NCI-H128 (cell line): ENCODE measurements at regions not wholly inside any gene's neighbourhood (a gene's known extent, or its start where the extent isn't known, plus 50 kb on each side); places are given as distances from the start of the nearest gene placed in this dataset.
"Not testable (repeated sequence)": the region's sequence is repeated elsewhere in the genome, so short reads cannot be mapped to it uniquely, and the experiment has no call there.

Experiments
- DNase-seq: peaks from one replicate; lab custom pipeline; 2025; ENCODE audit not compliant: unreplicated experiment; lab: John Stamatoyannopoulos, UW

GRCh38 chr3:4897765-4898453, 81.3 kb upstream of the BHLHE40 start:
- DNase-seq = no peak

- DNase-seq = no peak
Measured at GRCh38 chr3:4898454-4899313, 80.6 kb upstream of the BHLHE40 start.

DNA sequence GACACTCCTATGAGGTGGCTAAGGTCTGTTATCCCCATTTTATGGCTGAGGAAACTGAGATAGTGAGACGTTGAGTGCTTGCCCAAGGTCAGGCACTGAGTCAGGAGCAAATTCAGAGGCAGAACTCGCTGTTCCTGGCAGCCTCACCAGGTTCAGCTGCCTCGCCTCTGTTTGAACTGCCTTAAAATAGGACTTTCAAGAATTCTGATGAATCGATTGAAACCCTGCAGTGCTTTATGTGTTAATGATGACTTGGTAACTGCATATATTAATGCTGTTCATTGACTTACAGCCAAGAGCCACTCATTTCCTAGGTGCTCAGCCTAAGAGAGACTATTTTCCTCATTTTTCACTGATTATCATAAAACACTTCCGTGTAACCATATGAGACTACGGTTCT, 79.5 kb upstream of the BHLHE40 start:
- no peak for DNase-seq

- DNase-seq = no peak
Measured at GRCh38 chr3:4900298-4900697, 78.9 kb upstream of the BHLHE40 start.

DNA sequence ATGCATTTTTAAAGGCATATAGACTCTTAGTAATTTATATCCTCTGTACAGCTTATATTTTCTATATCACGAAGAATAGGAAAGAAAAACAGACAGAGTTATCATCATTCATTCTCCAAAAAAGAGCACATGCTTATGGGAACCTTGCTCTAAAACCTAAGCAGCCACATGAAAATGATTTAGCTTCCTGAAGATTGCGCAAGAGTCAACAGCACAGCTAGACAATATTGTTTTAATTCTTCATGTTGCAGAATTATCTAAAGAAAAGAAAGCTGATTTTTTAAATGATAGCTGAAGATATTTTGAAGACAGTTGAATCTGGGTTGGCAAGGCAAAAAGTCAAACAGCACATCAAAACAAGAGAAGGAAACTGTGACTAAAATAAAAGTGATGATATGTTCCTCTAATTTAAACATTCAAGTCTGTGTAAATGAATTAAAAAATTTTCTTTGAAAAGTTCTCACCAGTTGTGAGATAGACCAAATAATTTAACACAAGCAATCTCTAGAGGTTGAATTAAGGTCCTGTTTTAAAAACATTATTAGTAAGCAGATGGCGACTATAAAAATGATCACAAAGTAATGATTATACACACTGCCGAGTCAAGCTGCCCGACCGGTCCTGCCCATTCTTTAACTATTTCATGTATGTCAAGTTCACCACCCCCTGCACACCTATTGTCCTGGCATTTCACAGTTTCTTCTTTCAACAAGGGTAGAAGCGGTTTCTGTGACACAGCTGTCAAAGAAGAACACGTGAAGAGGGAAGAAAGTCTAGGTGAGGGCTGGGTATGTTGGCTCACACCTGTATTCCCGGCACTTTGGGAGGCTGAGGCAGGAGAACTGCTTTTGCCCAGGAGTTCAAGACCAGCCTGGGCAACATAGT, 74.2 kb upstream of the BHLHE40 start:
- no peak for DNase-seq

- DNase-seq = peak; percentile 4
Measured at GRCh38 chr3:4906107-4906621, 73.1 kb upstream of the BHLHE40 start.

- no peak for DNase-seq
Measured at GRCh38 chr3:4907050-4907449, 72.2 kb upstream of the BHLHE40 start.

GRCh38 chr3:4907643-4908432, 71.4 kb upstream of the BHLHE40 start:
- no peak for DNase-seq

- DNase-seq = no peak
Measured at GRCh38 chr3:4908433-4909156, 70.6 kb upstream of the BHLHE40 start.

DNA sequence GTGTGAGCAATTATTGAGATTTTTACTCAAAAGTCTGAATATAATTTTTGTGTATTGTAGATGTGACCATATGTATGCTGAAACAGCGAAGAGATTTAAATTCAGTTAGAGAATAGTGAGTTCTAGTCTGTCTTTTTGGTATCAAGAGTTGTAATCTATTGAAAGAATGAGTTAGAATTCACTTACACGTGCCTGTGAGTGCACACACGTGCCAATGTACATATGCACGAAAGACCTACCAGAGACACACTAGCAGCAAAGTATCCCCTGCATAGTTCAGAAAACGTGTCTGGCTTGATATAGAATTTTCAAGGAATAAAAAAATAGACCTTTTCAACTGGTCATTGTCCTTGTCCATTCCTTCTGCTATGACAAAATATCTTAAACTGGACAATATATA, 64.8 kb upstream of the BHLHE40 start:
- no peak for DNase-seq

DNA sequence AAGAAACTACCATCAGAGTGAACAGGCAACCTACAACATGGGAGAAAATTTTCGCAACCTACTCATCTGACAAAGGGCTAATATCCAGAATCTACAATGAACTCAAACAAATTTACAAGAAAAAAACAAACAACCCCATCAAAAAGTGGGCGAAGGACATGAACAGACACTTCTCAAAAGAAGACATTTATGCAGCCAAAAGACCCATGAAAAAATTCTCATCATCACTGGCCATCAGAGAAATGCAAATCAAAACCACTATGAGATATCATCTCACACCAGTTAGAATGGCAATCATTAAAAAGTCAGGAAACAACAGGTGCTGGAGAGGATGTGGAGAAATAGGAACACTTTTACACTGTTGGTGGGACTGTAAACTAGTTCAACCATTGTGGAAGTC, 57.6 kb upstream of the BHLHE40 start:
- DNase-seq = not testable (repeated sequence)

DNA sequence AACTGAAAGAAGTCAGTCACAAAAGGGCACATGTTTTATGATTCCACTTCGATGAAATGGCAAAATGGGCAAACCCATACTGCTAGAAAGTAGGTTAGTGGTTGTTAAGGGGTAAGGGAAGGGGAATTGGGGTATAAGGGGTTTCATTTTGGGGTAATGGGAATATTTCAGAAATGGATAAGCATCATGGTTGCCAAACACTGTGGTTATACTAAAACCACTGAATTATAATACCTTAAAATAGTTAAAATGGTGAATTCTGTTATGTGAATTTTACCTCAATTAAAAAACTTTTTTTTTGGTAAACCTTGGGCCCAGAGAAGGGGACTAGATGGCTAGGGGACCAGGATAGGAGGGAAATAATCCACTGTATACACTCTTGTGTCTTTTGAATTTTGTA, 52.3 kb upstream of the BHLHE40 start:
- DNase-seq = no peak

DNA sequence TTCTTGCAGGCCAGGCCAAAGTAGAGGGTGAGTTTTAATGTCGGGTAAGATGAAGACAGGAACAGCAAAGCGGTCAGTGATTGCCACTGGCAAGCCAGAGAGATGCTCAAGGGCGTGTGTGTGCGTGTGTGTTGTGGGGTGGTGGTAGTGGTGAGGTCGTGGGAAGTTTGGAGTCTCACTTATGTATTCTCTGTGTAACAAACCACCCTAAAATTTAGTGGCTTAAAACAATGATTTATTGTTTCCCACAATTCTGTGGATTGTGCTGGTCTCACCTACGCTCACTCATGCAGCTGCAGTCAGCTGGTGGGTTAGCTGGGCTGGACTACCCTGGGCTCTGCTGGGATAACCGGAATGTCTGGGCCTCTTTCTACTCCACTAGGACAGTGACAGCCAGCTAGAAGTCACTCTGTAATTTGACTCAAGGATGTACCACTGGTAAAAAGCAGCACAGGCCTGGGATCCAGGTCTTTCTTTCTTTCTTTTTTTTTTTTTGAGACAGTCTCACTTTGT, 50.9 kb upstream of the BHLHE40 start:
- no peak for DNase-seq
